K562 (cell line): ENCODE measurements at regions not wholly inside any gene's neighbourhood (a gene's known extent, or its start where the extent isn't known, plus 50 kb on each side); places are given as distances from the start of the nearest gene placed in this dataset.
A peak's percentile ranks its signal among the peaks of the same experiment; 100 is the strongest.

Experiments used
- ASH1L ChIP-seq: fragments of 450-650 bp; IDR thresholded peaks from 2 replicates; pipeline ENCODE4 v1.6.1; 2018; ENCODE audit warnings: borderline replicate concordance, mild to moderate bottlenecking, low read depth; ENCODE audit not compliant: partially characterized antibody
- CC2D1A ChIP-seq: fragments of 450-650 bp; IDR thresholded peaks from 2 replicates; pipeline ENCODE4 v1.6.1; 2017; ENCODE audit warnings: mild to moderate bottlenecking
- CTBP1 ChIP-seq: fragments of 450-650 bp; IDR thresholded peaks from 2 replicates; pipeline ENCODE4 v1.6.1; 2016; ENCODE audit warnings: borderline replicate concordance
- EP400 ChIP-seq: fragments of 450-650 bp; IDR thresholded peaks from 2 replicates; pipeline ENCODE4 v1.6.1; 2017; ENCODE audit warnings: antibody characterized with exemption, mild to moderate bottlenecking, moderate library complexity
- HLTF ChIP-seq: fragments of 450-650 bp; IDR thresholded peaks from 2 replicates; pipeline ENCODE4 v1.6.1; 2016
- MGA ChIP-seq: fragments of 450-650 bp; IDR thresholded peaks from 2 replicates; pipeline ENCODE4 v1.6.1; 2016; ENCODE audit warnings: mild to moderate bottlenecking, moderate library complexity
- MITF ChIP-seq: IDR thresholded peaks from 2 replicates; pipeline ENCODE4 v1.6.1; 2014; ENCODE audit warnings: antibody characterized with exemption
- PKNOX1 ChIP-seq: fragments of 450-650 bp; IDR thresholded peaks from 2 replicates; pipeline ENCODE4 v1.6.1; 2016
- POLR2B ChIP-seq: fragments of 450-650 bp; IDR thresholded peaks from 2 replicates; pipeline ENCODE4 v1.6.1; 2018; ENCODE audit warnings: low read depth; ENCODE audit not compliant: partially characterized antibody
- POLR2H ChIP-seq: IDR thresholded peaks from 2 replicates; pipeline ENCODE4 v1.6.1; 2016; ENCODE audit warnings: missing genetic modification characterization, low read depth, mild to moderate bottlenecking, control low read depth, missing compliant biosample characterization, moderate library complexity
- TEAD4 ChIP-seq, 2 experiments: sonication (generic) in 1 of 2; formaldehyde crosslinking in 1 of 2; IDR thresholded peaks; 2 replicates each; pipeline versions ENCODE4 v1.6.1 to v1.8.0; 2012 to 2022; ENCODE audit warnings: borderline replicate concordance in 1 of 2, inconsistent platforms in 1 of 2, low read length in 1 of 2, mild to moderate bottlenecking in 1 of 2, missing genetic modification reagents in 1 of 2
- ZNF408 ChIP-seq: fragments of 250-450 bp; sonication (Bioruptor Pico); IDR thresholded peaks from 2 replicates; pipeline ENCODE4 v1.4.0; 2020; ENCODE audit warnings: low read depth, mild to moderate bottlenecking, moderate library complexity
- ZNF695 ChIP-seq: fragments of 450-650 bp; formaldehyde crosslinking; IDR thresholded peaks from 2 replicates; pipeline ENCODE4 v1.4.0; 2020; ENCODE audit warnings: mild to moderate bottlenecking, moderate library complexity

GRCh38 chr7:153408360-153409335 is 643.5 kb upstream of the DPP6 start (continued):
- TF ChIP-seq MGA (peak; percentile 38; the same call in 1 of the 2 replicates), ZNF408 (CRISPR knock-in tag) (no peak), HLTF (0 out of 2 replicates have a peak, but pooled peaks have one; percentile 0), CC2D1A (0 out of 2 replicates have a peak, but pooled peaks have one; percentile 2), POLR2H (peak; percentile 44; the same call in 1 of the 2 replicates), MITF (no peak), EP400 (peak; percentile 7; the same call in 1 of the 2 replicates), CTBP1 (0 out of 2 replicates have a peak, but pooled peaks have one; percentile 13), ZNF695 (CRISPR knock-in tag) (peak; percentile 82), POLR2B (peak; percentile 85), PKNOX1 (peak; percentile 23; the same call in 1 of the 2 replicates), ASH1L (no peak), TEAD4 (IDR thresholded peaks at IDR 0.05; ENCODE audit: low read length) (peak; percentile 64), TEAD4 (CRISPR knock-in tag; IDR thresholded peaks at IDR 0.05; ENCODE audit: borderline replicate concordance) (no peak)
